Mesendoderm (in vitro differentiated cells): ENCODE measurements at regions not wholly inside any gene's neighbourhood (a gene's known extent, or its start where the extent isn't known, plus 50 kb on each side); places are given as distances from the start of the nearest gene placed in this dataset.

ENCODE experiments used
- DNase-seq: peaks from one replicate; pipeline ENCODE4 v3.0.0; 2013
- H2AK5ac ChIP-seq: 2 replicates; pipeline ENCODE4 v1.6.1; 2013; ENCODE audit warnings: low read length, inconsistent platforms
- H2BK120ac ChIP-seq: 2 replicates; pipeline ENCODE4 v1.6.1; 2013; ENCODE audit warnings: low read depth, mild to moderate bottlenecking, low read length, moderate library complexity, mixed read lengths
- H2BK15ac ChIP-seq: replicated peaks from 2 replicates; pipeline ENCODE4 v1.6.1; 2013; ENCODE audit warnings: low read depth, mild to moderate bottlenecking, moderate library complexity
- H2BK5ac ChIP-seq: 2 replicates; pipeline ENCODE4 v1.6.1; 2013; ENCODE audit warnings: low read length, inconsistent platforms
- H3K18ac ChIP-seq: 2 replicates; pipeline ENCODE4 v1.6.1; 2013; ENCODE audit warnings: mild to moderate bottlenecking, low read length, mixed read lengths
- H3K23ac ChIP-seq: one replicate; pipeline ENCODE4 v1.6.1; 2013; ENCODE audit warnings: low read length
- H3K27ac ChIP-seq: 2 replicates; pipeline ENCODE4 v1.5.1; 2013; ENCODE audit warnings: low read depth, mild to moderate bottlenecking, inconsistent platforms, low read length, moderate library complexity
- H3K27me3 ChIP-seq: 2 replicates; pipeline ENCODE4 v1.6.1; 2013; ENCODE audit warnings: low read length, control low read depth, mild to moderate bottlenecking, inconsistent platforms; ENCODE audit not compliant: insufficient read depth, poor library complexity
- H3K36me3 ChIP-seq: 2 replicates; pipeline ENCODE4 v1.6.1; 2013; ENCODE audit warnings: low read length, inconsistent platforms; ENCODE audit not compliant: control insufficient read depth, insufficient read depth
- H3K4ac ChIP-seq: one replicate; pipeline ENCODE4 v1.6.1; 2013; ENCODE audit warnings: low read depth, mild to moderate bottlenecking, low read length, moderate library complexity
- H3K4me1 ChIP-seq: 2 replicates; pipeline ENCODE4 v1.6.1; 2013; ENCODE audit warnings: low read depth, low read length, inconsistent platforms; ENCODE audit not compliant: control insufficient read depth
- H3K4me2 ChIP-seq: 2 replicates; pipeline ENCODE4 v1.6.1; 2013; ENCODE audit warnings: low read length
- H3K4me3 ChIP-seq: 2 replicates; pipeline ENCODE4 v1.5.1; 2013; ENCODE audit warnings: mild to moderate bottlenecking, low read length
- H3K56ac ChIP-seq: one replicate; pipeline ENCODE4 v1.6.1; 2013; ENCODE audit warnings: low read length
- H3K79me1 ChIP-seq: 2 replicates; pipeline ENCODE4 v1.6.1; 2013; ENCODE audit warnings: low read length, inconsistent platforms
- H3K79me2 ChIP-seq: 2 replicates; pipeline ENCODE4 v1.6.1; 2013; ENCODE audit warnings: mild to moderate bottlenecking, low read length; ENCODE audit not compliant: control insufficient read depth, insufficient read depth
- H3K9ac ChIP-seq: 2 replicates; pipeline ENCODE4 v1.6.1; 2013; ENCODE audit warnings: low read length, inconsistent platforms
- H4K5ac ChIP-seq: one replicate; pipeline ENCODE4 v1.6.1; 2013; ENCODE audit warnings: low read length
- H4K8ac ChIP-seq: one replicate; pipeline ENCODE4 v1.6.1; 2013; ENCODE audit warnings: low read depth, mild to moderate bottlenecking, control low read depth, low read length, moderate library complexity
- WGBS: extraction: QIAGEN DNeasy Blood & Tissue Kit; methylation state at CpG from one replicate; pipeline ENCODE4 v1.1.7; 2013; ENCODE audit warnings: low lambda C conversion rate, missing lambda C conversion rate; ENCODE audit not compliant: insufficient coverage; ENCODE audit errors: extremely low coverage; 5-methylcytosine and 5-hydroxymethylcytosine counted together

DNA sequence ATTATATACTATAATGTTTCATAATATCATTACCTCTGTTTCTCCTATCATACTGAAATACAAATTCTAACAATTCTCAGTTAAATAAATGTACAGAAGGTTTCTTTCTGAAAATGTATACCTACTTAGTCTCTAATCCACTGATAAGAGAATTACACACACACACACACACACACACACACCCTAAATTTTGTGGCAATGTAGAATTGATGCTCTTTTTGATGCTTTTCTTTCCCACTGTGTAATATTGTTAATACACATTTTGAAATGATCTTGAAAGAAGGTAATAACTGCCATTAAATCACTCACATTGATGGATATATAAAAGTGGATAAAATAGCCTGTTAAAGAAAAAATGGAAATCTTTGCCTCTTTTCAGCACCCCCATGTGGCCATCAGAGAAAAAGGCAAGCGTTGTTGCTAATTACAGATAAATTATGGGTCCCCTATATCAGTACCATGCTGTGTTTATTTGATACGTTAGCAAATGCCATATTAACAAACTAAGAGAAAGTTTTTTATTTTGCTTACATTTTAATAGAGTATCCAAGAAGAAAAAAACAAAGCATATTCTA lies 76.6 kb upstream of the VGLL2 start:
- Histone ChIP-seq H2BK5ac (no peak overlapping the region), H2BK120ac (no peak overlapping the region), H3K27ac (no peak overlapping the region), H3K36me3 (no peaks in the 10 kb centered on the region), H3K4me2 (no peak overlapping the region), H2BK15ac (no peak overlapping the region), H4K5ac (no peak overlapping the region), H3K4ac (no peak overlapping the region), H3K4me1 (no peaks in the 10 kb centered on the region), H2AK5ac (no peak overlapping the region), H4K8ac (no peak overlapping the region), H3K79me2 (no peaks in the 10 kb centered on the region), H3K56ac (no peak overlapping the region), H3K23ac (no peak overlapping the region), H3K4me3 (no peak overlapping the region), H3K18ac (no peak overlapping the region), H3K9ac (no peak overlapping the region), H3K79me1 (no peaks in the 10 kb centered on the region), H3K27me3 (no peaks in the 10 kb centered on the region)
- WGBS = no CpG with 5 or more reads among the region's 2 CpGs
- peak; percentile 22 for DNase-seq

DNA sequence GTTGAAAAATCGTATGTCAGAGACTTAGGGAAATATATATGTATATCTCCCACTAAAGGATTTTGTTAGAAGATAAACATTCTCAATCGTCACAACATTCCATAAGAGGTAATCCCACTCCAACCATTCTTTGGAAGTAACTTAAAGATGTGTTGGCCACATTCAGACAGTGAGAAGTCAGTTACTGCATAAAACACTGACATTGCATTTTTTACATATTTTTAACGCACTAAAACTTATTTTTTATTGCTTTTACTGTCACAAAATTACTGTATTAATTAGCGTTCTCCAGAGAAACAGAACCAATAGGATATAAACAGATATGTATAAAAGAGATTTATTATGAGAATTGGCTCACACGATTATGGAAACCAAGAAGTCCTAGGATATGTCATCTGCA lies 74.3 kb upstream of the VGLL2 start:
- 100% methylated on average over 2 of the region's 5 CpGs for WGBS
- Histone ChIP-seq H2BK15ac (no peak overlapping the region), H3K4me3 (no peak overlapping the region), H2BK5ac (no peak overlapping the region), H4K8ac (no peak overlapping the region), H3K4me2 (no peak overlapping the region), H3K27ac (no peak overlapping the region), H2AK5ac (no peak overlapping the region), H3K79me2 (no peaks in the 10 kb centered on the region), H3K79me1 (no peaks in the 10 kb centered on the region), H3K4ac (no peak overlapping the region), H3K56ac (no peak overlapping the region), H4K5ac (no peak overlapping the region), H3K4me1 (no peaks in the 10 kb centered on the region), H3K27me3 (no peaks in the 10 kb centered on the region), H3K23ac (no peak overlapping the region), H2BK120ac (no peak overlapping the region), H3K36me3 (no peaks in the 10 kb centered on the region), H3K9ac (no peak overlapping the region), H3K18ac (no peak overlapping the region)
- DNase-seq = no peak

DNA sequence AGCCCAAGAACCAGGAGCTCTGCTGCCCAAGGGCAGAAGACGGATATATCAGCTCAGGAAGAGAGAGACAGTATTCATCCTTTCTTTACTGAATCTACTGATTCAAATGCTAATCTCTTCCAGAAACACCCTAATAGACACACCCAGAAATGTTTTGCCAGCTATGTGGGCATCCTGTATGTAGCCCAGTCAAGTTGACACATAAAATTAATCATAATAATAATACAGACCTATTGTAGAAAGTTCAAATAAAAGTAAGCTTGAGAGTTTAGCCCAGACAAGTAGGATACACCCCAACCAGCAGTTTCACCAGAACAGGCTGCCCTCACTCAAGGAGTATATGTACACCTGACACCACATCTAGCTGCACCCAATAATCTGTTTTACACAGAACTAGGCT lies 73.9 kb upstream of the VGLL2 start:
- Histone ChIP-seq H2BK120ac (no peak overlapping the region), H3K27me3 (no peaks in the 10 kb centered on the region), H3K4me2 (no peak overlapping the region), H3K18ac (no peak overlapping the region), H3K4ac (no peak overlapping the region), H3K23ac (no peak overlapping the region), H3K27ac (no peak overlapping the region), H3K56ac (no peak overlapping the region), H2AK5ac (no peak overlapping the region), H3K4me3 (no peak overlapping the region), H2BK5ac (no peak overlapping the region), H4K5ac (no peak overlapping the region), H3K79me1 (no peaks in the 10 kb centered on the region), H4K8ac (no peak overlapping the region), H2BK15ac (no peak overlapping the region), H3K9ac (no peak overlapping the region), H3K79me2 (no peaks in the 10 kb centered on the region), H3K36me3 (no peaks in the 10 kb centered on the region), H3K4me1 (no peaks in the 10 kb centered on the region)
- WGBS = no CpG with 5 or more reads among the region's 1 CpG
- DNase-seq = no peak

DNA sequence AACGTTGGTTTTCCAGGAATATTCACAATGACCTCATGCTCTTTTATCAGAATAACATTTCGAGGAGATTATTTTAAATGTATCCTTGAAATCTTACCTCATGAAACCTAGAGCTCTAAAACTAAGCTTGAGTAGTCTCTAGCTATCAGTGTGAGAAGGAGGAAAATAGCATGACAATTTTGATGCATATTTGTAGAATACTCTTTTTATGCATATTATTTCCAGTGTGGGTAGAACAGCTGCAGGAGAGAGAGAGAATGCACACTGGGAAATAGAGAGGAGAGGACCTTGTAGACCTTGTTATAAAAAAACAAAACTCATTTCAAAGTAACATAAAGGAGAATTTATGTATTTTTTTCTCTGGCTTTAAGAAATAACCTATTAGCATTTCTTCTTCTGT lies 71.1 kb upstream of the VGLL2 start:
- Histone ChIP-seq H3K4me3 (no peak overlapping the region), H3K79me1 (no peaks in the 10 kb centered on the region), H4K8ac (no peak overlapping the region), H3K56ac (no peak overlapping the region), H2BK5ac (no peak overlapping the region), H3K4ac (no peak overlapping the region), H3K27me3 (no peaks in the 10 kb centered on the region), H3K18ac (no peak overlapping the region), H3K9ac (no peak overlapping the region), H3K4me1 (no peaks in the 10 kb centered on the region), H2AK5ac (no peak overlapping the region), H4K5ac (no peak overlapping the region), H2BK120ac (no peak overlapping the region), H3K4me2 (no peak overlapping the region), H3K23ac (no peak overlapping the region), H2BK15ac (no peak overlapping the region), H3K27ac (no peak overlapping the region), H3K79me2 (no peaks in the 10 kb centered on the region), H3K36me3 (no peaks in the 10 kb centered on the region)
- no peak for DNase-seq
- no CpG with 5 or more reads among the region's 2 CpGs for WGBS

DNA sequence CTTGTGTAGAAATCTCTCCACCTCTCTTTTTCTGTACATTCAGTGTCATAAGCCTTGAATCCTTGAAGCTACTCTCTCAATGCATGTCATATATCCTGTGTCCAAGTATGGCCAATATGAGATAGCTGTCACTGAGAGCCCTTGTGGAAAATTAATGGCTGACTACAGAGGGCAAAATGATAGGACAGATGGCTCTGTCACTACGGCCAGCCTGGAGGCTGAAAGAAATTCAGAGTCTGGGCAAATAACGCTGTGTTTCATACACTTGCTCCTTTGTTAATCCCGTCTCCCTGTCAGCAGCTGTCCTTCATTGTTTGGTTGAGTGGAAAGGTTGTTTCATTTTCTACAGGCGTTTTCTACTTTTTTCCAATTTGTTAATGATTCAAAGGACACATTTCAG lies 70.4 kb upstream of the VGLL2 start:
- no peak overlapping the region for H3K4me3 ChIP-seq
- no peaks in the 10 kb centered on the region for H3K4me1 ChIP-seq
- H3K79me2 ChIP-seq = no peaks in the 10 kb centered on the region
- WGBS = no CpG with 5 or more reads among the region's 4 CpGs
- no peak overlapping the region for H3K4ac ChIP-seq
- H3K36me3 ChIP-seq = no peaks in the 10 kb centered on the region
- H4K8ac ChIP-seq = no peak overlapping the region
- H4K5ac ChIP-seq = no peak overlapping the region
- H3K27ac ChIP-seq = no peak overlapping the region
- H2BK5ac ChIP-seq = no peak overlapping the region
- H3K18ac ChIP-seq = no peak overlapping the region
- H3K4me2 ChIP-seq = no peak overlapping the region
- DNase-seq = no peak
- H2BK120ac ChIP-seq = no peak overlapping the region
- H3K79me1 ChIP-seq = no peaks in the 10 kb centered on the region
- no peaks in the 10 kb centered on the region for H3K27me3 ChIP-seq
- H3K23ac ChIP-seq = no peak overlapping the region
- no peak overlapping the region for H3K9ac ChIP-seq
- H2AK5ac ChIP-seq = no peak overlapping the region
- H3K56ac ChIP-seq = no peak overlapping the region
- H2BK15ac ChIP-seq = no peak overlapping the region

DNA sequence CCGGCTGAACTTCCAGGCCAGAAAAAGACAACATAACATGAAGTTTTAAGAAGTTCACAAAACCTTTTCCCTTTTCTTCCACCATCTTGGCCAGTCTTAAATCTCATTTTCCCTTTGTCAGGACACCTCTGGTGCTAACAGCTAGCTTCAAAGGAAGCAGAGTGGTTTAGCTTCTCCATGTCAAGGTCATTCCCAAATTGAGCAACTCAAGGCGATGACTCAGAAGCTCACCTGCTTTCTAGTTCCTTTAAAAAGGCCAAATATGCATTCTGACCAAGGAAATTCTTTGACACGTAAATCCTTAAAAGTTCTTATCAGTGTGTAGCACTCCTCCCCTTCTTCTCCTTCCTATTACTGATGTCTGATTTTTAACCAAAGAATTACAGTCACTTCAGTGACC lies 69.6 kb upstream of the VGLL2 start:
- DNase-seq = peak; percentile 53
- H3K27ac ChIP-seq = no peak overlapping the region
- no peaks in the 10 kb centered on the region for H3K36me3 ChIP-seq
- no peaks in the 10 kb centered on the region for H3K4me1 ChIP-seq
- H4K5ac ChIP-seq = no peak overlapping the region
- H3K4me2 ChIP-seq = no peak overlapping the region
- no peaks in the 10 kb centered on the region for H3K79me2 ChIP-seq
- no peaks in the 10 kb centered on the region for H3K79me1 ChIP-seq
- no peak overlapping the region for H3K4ac ChIP-seq
- no peak overlapping the region for H3K9ac ChIP-seq
- no peaks in the 10 kb centered on the region for H3K27me3 ChIP-seq
- H3K18ac ChIP-seq = no peak overlapping the region
- no peak overlapping the region for H4K8ac ChIP-seq
- no peak overlapping the region for H2BK5ac ChIP-seq
- H2BK120ac ChIP-seq = no peak overlapping the region
- no peak overlapping the region for H3K23ac ChIP-seq
- WGBS = no CpG with 5 or more reads among the region's 3 CpGs
- no peak overlapping the region for H2AK5ac ChIP-seq
- no peak overlapping the region for H2BK15ac ChIP-seq
- H3K4me3 ChIP-seq = no peak overlapping the region
- no peak overlapping the region for H3K56ac ChIP-seq
